ENCODE measurements at regions not wholly inside any gene's neighbourhood (a gene's known extent, or its start where the extent isn't known, plus 50 kb on each side); places are given as distances from the start of the nearest gene placed in this dataset.

GRCh38 chr16:66231452-66232160, 134.9 kb upstream of the CDH5 start:
- TF ChIP-seq CTCF (IDR thresholded peaks at IDR 0.05) = no peak
- no peak for TF ChIP-seq POLR2A (IDR thresholded peaks at IDR 0.05; ENCODE audit: low read depth)
- TF ChIP-seq EP300 (IDR thresholded peaks at IDR 0.05) = no peak
